HG02610 (cell line): ENCODE measurements at regions not wholly inside any gene's neighbourhood (a gene's known extent, or its start where the extent isn't known, plus 50 kb on each side); places are given as distances from the start of the nearest gene placed in this dataset.
A peak's percentile ranks its signal among the peaks of the same experiment; 100 is the strongest.
"Not testable (repeated sequence)": the region's sequence is repeated elsewhere in the genome, so short reads cannot be mapped to it uniquely, and the experiment has no call there.

Source experiments
- ATAC-seq: cut with Tn5 transposase; IDR thresholded peaks from one replicate; pipeline ENCODE4 v1.9.1; 2021; ENCODE audit warnings: mild to moderate bottlenecking, moderate library complexity; ENCODE audit not compliant: unreplicated experiment

- no peak for ATAC-seq
Observed at GRCh38 chr7:69182596-69183467, 415.4 kb upstream of the AUTS2 start.

GRCh38 chr7:69184339-69184738 lies 413.9 kb upstream of the AUTS2 start:
- ATAC-seq = no peak

DNA sequence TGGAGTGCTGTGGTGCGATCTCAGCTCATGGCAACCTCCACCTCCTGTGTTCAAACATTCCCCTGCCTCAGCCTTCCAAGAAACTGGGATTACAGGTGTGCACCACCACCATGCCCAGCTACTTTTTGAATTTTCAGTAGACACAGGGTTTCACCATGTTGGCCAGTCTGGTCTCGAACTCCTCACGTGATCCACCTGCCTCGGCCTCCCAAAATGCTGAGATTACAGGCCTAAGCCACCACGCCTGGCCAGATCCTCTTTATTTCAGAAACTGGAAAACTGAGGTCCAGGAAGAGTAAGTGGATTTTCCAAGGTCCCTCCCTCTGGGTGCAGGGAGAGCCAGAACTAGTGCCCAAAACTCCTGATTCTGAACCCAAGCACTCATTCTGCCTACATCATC lies 413.1 kb upstream of the AUTS2 start:
- no peak for ATAC-seq

- no peak for ATAC-seq
Observed at GRCh38 chr7:69186974-69187373, 411.3 kb upstream of the AUTS2 start.

GRCh38 chr7:69187824-69188333 lies 410.4 kb upstream of the AUTS2 start:
- ATAC-seq = no peak

DNA sequence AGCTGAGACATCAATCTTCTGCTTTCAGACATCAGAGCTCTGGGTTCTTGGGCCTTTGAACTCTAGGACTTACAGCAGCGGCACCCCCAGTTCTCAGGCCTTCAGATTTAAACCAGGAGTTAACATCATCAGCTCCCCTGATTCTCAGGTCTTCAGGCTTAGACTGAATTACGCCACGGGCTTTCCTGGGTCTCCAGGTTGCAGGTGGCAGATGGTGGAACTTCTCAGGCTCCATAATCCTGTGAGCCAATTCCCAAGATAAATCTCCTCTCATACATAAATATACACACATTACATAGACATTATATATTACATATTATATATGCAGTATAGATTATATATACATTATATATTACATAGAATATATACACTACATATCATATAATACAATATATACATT lies 408.9 kb upstream of the AUTS2 start:
- ATAC-seq = no peak

- no peak for ATAC-seq
Observed at GRCh38 chr7:69190025-69190424, 408.2 kb upstream of the AUTS2 start.

- no peak for ATAC-seq
Observed at GRCh38 chr7:69190763-69191162, 407.5 kb upstream of the AUTS2 start.

- ATAC-seq = no peak
Observed at GRCh38 chr7:69192134-69192533, 406.1 kb upstream of the AUTS2 start.

DNA sequence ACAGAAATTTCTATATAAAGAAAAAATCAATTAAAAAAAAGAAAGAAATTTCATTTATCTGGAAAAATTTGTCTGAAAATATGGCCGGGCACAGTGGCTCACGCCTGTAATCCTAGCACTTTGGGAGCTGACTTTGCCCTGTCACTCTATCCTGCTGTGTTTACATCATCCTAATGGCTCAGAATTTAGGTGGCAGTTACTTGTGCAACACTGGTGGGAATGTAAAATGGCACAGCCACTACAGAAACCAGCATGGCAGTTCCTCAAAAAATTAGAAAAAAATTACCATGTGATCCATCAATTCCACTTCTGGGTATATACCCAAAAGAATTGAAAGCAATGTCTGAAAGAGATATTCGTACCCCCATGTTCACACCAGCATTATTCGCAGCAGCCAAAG lies 405.2 kb upstream of the AUTS2 start:
- ATAC-seq = no peak

DNA sequence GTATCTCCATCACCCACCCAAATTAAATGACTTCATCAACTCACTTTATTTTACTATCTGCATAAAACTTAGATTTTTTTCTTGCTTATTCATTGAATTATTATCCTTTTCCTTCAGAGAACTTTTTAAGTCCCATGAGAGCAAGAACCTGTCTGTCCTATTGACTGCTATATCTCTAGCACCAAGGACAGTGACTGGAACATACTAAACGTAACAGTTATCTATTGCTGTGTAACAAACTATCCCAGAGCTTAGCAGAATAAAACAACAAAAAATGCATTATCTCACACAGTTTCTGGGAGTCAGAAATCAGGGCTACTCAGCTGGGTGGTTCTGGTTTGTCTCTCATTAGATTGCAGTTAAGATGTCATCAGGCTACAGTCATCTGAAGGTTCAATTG lies 401.7 kb upstream of the AUTS2 start:
- ATAC-seq = no peak

GRCh38 chr7:69198250-69198649 lies 400.0 kb upstream of the AUTS2 start:
- no peak for ATAC-seq

DNA sequence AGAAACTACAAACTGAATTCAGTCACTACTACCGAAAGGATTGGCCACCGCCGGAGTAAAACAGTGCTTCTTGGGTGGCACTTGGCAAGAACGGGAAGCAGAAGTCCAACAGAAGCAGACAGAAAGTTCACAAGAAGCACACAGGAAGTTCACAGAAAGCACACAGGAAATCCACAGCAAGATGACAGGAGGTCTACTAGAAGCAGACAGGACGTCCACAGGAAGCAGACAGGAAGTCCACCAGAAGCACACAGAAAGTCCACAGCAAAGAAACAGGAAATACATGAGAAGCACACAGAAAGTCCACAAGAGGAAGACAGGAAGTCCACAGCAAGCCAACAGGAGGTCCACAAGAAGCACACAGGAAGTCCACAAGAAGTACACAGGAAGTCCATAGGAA lies 399.2 kb upstream of the AUTS2 start:
- ATAC-seq = no peak

GRCh38 chr7:69199661-69200060 lies 398.6 kb upstream of the AUTS2 start:
- ATAC-seq = no peak

GRCh38 chr7:69203871-69204270 lies 394.4 kb upstream of the AUTS2 start:
- ATAC-seq = no peak

- ATAC-seq = no peak
Observed at GRCh38 chr7:69204943-69205342, 393.3 kb upstream of the AUTS2 start.

DNA sequence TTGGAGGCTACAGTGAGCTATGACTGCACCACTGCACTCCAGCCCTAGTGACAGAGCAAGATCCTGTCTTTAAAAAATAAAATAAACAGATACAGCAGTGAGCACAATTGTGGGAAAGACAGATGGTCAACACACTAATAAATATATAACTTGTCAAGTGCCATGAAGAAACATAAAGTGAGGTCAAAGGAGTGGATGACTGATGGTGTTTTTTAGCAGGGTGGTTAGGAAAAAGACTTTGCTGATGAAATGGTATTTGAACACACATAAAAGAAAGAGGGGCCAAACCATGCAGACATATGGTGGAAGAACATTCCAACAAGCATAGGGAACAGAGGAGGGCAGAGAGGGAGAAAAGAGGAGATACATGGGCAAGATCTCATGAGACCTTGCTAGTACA lies 392.7 kb upstream of the AUTS2 start:
- ATAC-seq = no peak

DNA sequence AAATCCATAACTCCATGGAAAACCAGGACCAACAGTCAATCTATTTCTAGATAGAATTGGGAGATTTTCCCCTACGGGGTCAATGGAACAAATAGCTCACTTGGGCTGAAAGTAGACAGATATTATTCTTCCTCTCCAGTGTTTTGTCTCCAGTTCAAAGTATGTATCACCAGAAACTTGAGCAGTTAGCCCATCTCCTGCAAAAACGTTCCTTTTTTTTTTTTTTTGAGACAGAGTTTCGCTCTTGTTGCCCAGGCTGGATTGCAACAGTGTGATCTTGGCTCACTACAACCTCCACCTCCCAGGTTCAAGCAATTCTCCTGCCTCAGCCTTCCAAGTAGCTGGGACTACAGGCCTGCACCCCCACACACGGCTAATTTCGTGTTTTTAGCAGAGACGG lies 390.0 kb upstream of the AUTS2 start:
- no peak for ATAC-seq

DNA sequence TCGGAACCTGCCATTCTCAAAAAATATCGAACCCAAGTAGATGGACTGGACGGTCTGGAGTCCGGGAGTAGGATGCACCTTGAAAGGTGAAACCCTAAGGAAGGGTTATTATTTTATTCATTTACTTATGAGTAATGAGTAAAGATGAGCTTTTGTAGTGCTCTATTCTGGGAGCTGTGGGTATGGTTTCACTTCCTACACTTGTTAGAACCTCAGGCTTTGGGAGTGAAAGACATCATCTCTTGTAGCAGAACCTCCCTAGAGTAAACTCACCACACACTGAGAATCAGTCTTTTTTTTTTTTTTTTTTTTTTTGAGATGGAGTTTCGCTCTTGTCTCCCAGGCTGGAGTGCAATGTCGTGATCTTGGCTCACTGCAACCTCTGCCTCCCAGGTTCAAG lies 389.4 kb upstream of the AUTS2 start:
- peak; percentile 96 for ATAC-seq

DNA sequence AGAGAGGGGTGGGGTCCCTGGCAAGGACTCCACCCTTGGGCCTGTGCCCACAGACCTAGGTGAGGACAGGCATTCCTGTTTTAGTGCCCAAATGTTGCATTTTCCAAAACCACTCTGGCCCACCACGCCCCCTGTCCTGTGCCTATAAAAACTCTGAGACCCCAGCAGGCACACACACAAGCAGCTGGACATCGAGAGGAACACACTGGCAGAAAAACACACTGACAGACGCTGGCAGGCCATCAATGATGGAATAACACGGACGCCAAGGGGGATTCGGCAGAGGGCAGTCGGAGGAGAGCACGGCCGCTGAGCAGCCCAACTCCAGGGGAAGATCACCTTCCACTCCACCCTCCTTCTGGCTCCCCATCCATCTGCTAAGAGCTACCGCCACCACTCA lies 386.9 kb upstream of the AUTS2 start:
- ATAC-seq = no peak

- ATAC-seq = no peak
Observed at GRCh38 chr7:69211739-69212138, 386.5 kb upstream of the AUTS2 start.

- ATAC-seq = no peak
Observed at GRCh38 chr7:69213878-69214277, 384.4 kb upstream of the AUTS2 start.

GRCh38 chr7:69215516-69215915 lies 382.8 kb upstream of the AUTS2 start:
- not testable (repeated sequence) for ATAC-seq
